Fibroblast of mammary gland (primary cell): ENCODE measurements at regions not wholly inside any gene's neighbourhood (a gene's known extent, or its start where the extent isn't known, plus 50 kb on each side); places are given as distances from the start of the nearest gene placed in this dataset.

Experiments
- DNase-seq: peaks from one replicate; pipeline ENCODE4 v3.0.0-alpha.2; 2010; ENCODE audit warnings: low read depth
- H3K4me3 ChIP-seq: 2 replicates; pipeline ENCODE4 v1.5.1; 2011; ENCODE audit warnings: low read depth, mild to moderate bottlenecking, low read length, moderate library complexity; ENCODE audit not compliant: control insufficient read depth
- TF ChIP-seq, protein P1 (sequence below): conservative IDR thresholded peaks from 2 replicates; pipeline ENCODE4 v1.5.1; 2011; ENCODE audit warnings: low read depth, low read length, inconsistent platforms; ENCODE audit not compliant: control insufficient read depth, insufficient read depth

DNA sequence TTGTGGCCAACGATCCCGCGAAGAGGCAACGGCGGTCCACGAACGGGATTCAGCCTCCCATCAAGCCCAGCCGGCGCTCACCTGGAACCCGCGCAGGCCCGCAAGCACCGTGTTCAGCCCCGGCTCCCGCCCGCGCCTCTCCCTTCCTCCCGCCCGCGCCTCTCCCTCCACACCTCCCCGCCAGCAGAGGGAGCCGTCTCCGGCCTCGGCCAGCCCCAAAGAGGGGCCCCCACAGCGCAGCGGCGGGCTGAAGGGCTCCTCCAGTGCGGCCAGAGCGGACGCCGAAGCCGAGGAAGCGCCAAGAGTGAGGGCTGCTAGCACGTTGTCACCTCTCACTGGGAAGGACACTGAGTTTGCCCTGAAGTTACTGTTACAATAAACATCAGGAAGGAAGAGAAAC is 55.3 kb upstream of the LAPTM4A start:
- TF ChIP-seq, protein P1, sequence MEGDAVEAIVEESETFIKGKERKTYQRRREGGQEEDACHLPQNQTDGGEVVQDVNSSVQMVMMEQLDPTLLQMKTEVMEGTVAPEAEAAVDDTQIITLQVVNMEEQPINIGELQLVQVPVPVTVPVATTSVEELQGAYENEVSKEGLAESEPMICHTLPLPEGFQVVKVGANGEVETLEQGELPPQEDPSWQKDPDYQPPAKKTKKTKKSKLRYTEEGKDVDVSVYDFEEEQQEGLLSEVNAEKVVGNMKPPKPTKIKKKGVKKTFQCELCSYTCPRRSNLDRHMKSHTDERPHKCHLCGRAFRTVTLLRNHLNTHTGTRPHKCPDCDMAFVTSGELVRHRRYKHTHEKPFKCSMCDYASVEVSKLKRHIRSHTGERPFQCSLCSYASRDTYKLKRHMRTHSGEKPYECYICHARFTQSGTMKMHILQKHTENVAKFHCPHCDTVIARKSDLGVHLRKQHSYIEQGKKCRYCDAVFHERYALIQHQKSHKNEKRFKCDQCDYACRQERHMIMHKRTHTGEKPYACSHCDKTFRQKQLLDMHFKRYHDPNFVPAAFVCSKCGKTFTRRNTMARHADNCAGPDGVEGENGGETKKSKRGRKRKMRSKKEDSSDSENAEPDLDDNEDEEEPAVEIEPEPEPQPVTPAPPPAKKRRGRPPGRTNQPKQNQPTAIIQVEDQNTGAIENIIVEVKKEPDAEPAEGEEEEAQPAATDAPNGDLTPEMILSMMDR = no peak
- DNase-seq = no peak
- H3K4me3 ChIP-seq = no peak overlapping the region

DNA sequence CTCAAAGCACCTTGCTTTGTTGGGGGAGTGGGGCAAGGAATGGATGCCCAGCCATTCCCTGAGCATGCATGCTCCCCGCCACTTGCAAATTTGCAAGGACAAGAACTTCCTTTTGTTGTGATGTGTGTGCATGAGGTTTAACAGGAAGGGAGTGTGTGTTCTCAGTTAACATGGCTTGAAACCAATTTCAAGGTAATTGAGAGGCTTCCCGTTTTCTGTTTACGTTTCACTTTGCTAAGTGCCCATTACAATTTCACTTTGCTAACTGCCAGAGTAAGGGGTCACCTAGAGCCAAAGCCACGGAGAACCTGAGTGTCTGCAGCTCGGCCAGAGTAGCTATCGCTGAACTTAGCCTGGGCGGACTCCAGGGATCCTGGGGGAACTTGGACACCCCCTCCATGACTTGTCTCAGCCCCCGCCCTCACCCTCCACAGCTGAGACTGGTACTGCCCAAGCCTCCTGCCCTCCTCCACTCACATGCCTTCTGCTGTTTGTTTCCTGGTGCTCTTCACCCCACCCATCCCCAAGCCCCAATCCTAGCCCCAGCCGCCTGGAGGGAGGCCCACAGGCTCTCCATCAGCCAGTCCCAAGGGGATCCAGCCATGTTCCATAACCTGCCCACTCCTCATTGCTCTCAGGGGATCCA is 53.6 kb upstream of the LAPTM4A start:
- TF ChIP-seq, protein P1 = no peak
- no peak for DNase-seq

DNA sequence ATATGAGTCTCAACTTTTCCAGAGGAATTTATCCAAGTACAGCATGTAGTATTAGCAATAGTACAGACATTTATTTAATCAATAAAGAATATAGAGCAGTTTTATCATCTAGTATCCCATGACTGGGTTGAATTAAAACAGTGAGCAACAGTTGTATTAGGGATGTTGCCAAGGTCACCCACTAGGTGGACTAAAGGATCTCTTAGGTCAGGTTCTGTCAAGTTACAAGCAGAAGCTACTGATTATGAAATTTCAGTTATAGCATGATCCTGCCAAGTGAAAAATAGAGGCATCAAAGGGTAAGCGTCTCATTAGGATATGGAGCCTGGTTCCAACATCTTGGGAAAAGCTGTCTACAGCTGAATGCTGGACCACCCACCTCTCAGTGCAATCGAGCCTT is 52.1 kb upstream of the LAPTM4A start:
- peak; percentile 56 for DNase-seq
- H3K4me3 ChIP-seq = no peak overlapping the region
- TF ChIP-seq, protein P1 = peak; percentile 38

More for the DNA sequence above, 53.6 kb upstream of the LAPTM4A start:
- no peak overlapping the region for H3K4me3 ChIP-seq
